Nephron progenitor cell (in vitro differentiated cells): ENCODE measurements at regions not wholly inside any gene's neighbourhood (a gene's known extent, or its start where the extent isn't known, plus 50 kb on each side); places are given as distances from the start of the nearest gene placed in this dataset.

Experiments
- DNase-seq: peaks from one replicate; pipeline ENCODE4 v3.0.0; 2021
- H3K27ac Mint-ChIP-seq: 2 replicates; pipeline ENCODE4 v1.8.0; 2021; ENCODE audit warnings: mild to moderate bottlenecking, moderate library complexity, mixed read lengths
- H3K27me3 Mint-ChIP-seq: 2 replicates; pipeline ENCODE4 v1.8.0; 2021; ENCODE audit warnings: mild to moderate bottlenecking, low read depth, mixed read lengths; ENCODE audit not compliant: poor library complexity
- H3K36me3 Mint-ChIP-seq: 2 replicates; pipeline ENCODE4 v1.8.0; 2021; ENCODE audit warnings: low read depth, mixed read lengths
- H3K4me1 Mint-ChIP-seq: 2 replicates; pipeline ENCODE4 v1.8.0; 2021; ENCODE audit warnings: mixed read lengths
- H3K4me3 Mint-ChIP-seq: 2 replicates; pipeline ENCODE4 v1.8.0; 2021; ENCODE audit warnings: mild to moderate bottlenecking, moderate library complexity, mixed read lengths
- H3K9me3 Mint-ChIP-seq: 2 replicates; pipeline ENCODE4 v1.8.0; 2021; ENCODE audit warnings: mild to moderate bottlenecking, moderate library complexity, mixed read lengths
- TF ChIP-seq, protein P1 (sequence below): fragments of 200-600 bp; sonication (generic); IDR thresholded peaks from 2 replicates; pipeline ENCODE4 v1.5.0; 2021; ENCODE audit warnings: antibody characterized with exemption

DNA sequence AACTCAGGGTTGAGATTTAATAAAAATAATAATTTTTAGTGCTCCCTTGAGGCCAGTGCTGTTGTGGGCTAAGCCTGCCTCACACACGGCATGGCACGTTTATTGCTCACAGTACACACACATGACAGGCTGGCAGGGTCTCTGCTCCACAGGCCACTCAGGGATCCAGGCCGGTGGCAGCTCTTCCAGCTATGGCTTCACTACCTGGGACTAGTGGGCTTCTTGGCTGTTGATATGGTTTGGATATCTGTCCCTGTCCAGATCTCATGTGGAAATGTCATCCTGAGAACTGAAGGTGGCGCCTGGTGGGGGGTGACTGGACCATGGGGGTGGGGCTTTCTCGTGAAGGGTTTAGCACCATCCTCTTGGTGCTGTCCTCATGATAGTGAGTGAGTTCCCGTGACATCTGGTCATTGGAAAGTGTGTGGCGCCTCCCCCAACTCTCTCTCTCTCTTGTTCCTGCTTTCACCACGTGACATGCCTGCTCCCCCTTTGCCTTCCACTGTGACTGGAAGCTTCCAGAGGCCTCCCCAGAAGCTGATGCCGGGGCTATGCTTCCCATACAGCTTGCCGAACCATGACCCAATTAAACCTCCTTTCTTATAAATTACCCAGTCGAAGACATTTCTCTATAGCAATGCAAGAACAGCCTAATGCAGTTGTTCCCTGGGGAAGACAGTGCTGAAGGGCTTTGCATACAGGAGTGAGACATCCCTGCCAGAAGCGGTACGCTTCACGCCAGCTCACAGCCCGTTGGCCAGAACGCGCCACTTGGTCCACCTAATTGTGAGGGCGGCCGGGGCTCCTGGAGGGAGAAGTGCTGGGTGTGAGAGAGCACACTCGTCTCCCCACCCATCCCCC is 226.9 kb upstream of the C1orf174 start:
- Mint-ChIP-seq H3K4me3 (no peak overlapping the region), H3K27me3 (peaks cover 19% of the 10 kb centered on the region), H3K4me1 (peaks cover 17% of the 10 kb centered on the region), H3K27ac (no peak overlapping the region), H3K9me3 (no peaks in the 10 kb centered on the region), H3K36me3 (no peaks in the 10 kb centered on the region)
- no peak for DNase-seq
- TF ChIP-seq, protein P1, sequence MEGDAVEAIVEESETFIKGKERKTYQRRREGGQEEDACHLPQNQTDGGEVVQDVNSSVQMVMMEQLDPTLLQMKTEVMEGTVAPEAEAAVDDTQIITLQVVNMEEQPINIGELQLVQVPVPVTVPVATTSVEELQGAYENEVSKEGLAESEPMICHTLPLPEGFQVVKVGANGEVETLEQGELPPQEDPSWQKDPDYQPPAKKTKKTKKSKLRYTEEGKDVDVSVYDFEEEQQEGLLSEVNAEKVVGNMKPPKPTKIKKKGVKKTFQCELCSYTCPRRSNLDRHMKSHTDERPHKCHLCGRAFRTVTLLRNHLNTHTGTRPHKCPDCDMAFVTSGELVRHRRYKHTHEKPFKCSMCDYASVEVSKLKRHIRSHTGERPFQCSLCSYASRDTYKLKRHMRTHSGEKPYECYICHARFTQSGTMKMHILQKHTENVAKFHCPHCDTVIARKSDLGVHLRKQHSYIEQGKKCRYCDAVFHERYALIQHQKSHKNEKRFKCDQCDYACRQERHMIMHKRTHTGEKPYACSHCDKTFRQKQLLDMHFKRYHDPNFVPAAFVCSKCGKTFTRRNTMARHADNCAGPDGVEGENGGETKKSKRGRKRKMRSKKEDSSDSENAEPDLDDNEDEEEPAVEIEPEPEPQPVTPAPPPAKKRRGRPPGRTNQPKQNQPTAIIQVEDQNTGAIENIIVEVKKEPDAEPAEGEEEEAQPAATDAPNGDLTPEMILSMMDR = no peak

DNA sequence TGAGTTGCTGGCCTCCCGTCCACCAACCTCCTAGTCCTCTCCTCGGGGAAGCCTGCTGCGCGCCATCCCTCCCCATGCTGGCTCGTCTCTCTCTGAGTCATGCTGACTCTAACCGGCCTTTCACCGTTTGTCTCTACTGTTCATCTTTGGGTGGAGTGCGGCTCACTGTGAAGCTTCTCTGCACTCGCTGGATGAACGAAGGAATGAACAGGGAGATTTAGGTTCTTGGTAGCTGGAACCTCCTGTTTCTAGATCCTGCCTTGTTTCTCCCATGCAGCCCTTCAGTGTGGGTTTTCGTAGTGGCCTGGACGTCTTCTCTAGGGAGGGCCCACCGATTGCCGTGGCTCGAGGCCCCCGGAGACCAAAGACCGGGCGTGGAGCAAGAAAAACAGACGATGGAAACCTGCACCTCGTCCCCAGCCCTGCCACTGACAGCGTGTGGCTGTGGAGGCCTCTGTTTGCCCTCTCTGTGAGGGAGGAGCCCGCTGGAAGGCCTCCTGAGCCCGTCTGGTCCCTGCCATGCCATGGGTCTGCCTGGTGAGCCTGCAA is 227.6 kb upstream of the C1orf174 start:
- peaks cover 22% of the 10 kb centered on the region for H3K4me1 Mint-ChIP-seq
- no peaks in the 10 kb centered on the region for H3K9me3 Mint-ChIP-seq
- TF ChIP-seq, protein P1 = no peak
- peaks cover 16% of the 10 kb centered on the region for H3K27me3 Mint-ChIP-seq
- DNase-seq = no peak
- H3K36me3 Mint-ChIP-seq = no peaks in the 10 kb centered on the region
- H3K27ac Mint-ChIP-seq = peak overlapping the region; percentile 86
- H3K4me3 Mint-ChIP-seq = no peak overlapping the region

DNA sequence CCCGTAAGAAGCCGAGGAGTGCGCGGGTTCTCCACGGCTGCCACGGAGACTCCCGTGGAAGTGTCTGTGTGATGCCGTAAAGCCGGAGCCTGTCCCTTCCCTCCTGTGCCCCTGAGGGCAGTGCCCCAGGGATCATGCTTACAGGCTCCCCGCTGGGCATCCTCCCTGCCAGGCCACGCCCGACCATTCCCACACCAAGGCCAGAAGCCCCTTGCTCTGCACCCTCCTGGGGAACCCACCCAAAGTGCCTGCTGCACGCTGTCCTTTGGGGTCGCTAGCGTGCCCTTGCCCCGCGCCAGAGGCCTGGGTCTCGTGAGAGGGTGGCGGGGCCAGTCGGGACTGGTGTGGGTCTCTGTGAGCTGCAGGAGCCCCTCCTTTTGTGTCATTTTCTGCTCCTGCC is 228.5 kb upstream of the C1orf174 start:
- H3K9me3 Mint-ChIP-seq = no peaks in the 10 kb centered on the region
- H3K27me3 Mint-ChIP-seq = peaks cover 16% of the 10 kb centered on the region
- no peak overlapping the region for H3K27ac Mint-ChIP-seq
- H3K4me3 Mint-ChIP-seq = no peak overlapping the region
- DNase-seq = no peak
- H3K4me1 Mint-ChIP-seq = peaks cover 32% of the 10 kb centered on the region
- H3K36me3 Mint-ChIP-seq = no peaks in the 10 kb centered on the region
- TF ChIP-seq, protein P1 = no peak

DNA sequence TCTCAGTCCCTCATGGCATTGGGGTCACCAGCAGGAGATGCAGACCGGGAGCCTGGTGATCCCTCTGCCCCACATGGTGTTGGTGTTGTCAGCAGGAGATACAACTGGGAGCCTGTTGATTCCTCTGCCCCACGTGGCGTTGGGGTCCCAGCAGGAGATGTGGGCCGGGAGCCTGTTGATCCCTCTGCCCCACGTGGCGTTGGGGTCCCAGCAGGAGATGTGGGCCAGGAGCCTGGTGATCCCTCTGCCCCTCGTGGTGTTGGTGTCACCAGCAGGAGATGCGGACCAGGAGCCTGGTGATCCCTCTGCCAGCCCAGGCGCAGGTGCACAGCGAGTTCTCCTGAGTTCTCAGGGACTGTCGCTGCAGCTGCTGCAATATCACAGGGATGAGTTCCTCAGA is 229.6 kb upstream of the C1orf174 start:
- peaks cover 42% of the 10 kb centered on the region for H3K4me1 Mint-ChIP-seq
- DNase-seq = no peak
- no peak overlapping the region for H3K4me3 Mint-ChIP-seq
- TF ChIP-seq, protein P1 = no peak
- H3K36me3 Mint-ChIP-seq = no peaks in the 10 kb centered on the region
- H3K9me3 Mint-ChIP-seq = no peaks in the 10 kb centered on the region
- H3K27ac Mint-ChIP-seq = no peak overlapping the region
- H3K27me3 Mint-ChIP-seq = peaks cover 13% of the 10 kb centered on the region

DNA sequence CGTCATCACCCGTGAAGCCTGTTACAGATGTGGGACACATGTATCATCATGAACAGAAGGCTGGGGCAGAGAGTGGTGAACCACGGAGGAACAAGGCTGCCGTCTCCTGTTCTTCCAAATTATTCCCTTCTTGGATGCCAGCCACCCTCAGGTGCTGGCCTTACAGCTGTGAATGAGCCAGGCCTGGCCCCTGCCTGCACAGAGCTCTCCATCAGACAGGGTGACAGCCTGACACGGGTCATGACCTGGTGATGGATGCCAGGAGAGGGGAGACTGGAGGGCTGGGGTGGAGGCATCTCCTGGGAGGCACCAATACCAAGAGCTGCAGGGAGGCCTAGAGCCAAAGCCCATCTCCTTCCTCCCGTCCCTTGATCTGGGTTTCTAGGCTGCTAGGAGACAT is 230.0 kb upstream of the C1orf174 start:
- H3K4me3 Mint-ChIP-seq = no peak overlapping the region
- H3K9me3 Mint-ChIP-seq = no peaks in the 10 kb centered on the region
- no peak for DNase-seq
- no peak overlapping the region for H3K27ac Mint-ChIP-seq
- TF ChIP-seq, protein P1 = no peak
- H3K36me3 Mint-ChIP-seq = no peaks in the 10 kb centered on the region
- peaks cover 11% of the 10 kb centered on the region for H3K27me3 Mint-ChIP-seq
- H3K4me1 Mint-ChIP-seq = peaks cover 42% of the 10 kb centered on the region

DNA sequence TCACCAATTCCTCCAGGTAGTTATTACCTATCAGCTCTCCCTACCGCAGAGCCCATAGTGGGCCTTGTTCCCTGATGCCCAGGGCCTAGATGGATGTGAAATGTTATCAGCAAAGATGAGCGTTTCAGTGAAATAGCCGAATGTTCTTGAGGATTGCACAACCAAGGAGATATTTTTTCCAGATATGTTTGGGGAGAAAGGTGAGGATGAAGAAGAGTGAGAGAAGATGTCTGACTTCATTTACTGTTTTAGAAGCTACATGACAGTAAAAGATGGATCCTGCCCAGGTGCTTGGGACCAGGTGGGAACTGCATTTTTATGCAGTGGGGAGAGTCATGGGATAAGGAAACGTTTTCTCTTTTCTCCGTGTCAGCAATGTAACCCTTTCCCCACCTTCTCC is 231.7 kb upstream of the C1orf174 start:
- Mint-ChIP-seq H3K4me3 (no peak overlapping the region), H3K36me3 (no peaks in the 10 kb centered on the region), H3K27me3 (peaks cover 11% of the 10 kb centered on the region), H3K4me1 (peaks cover 42% of the 10 kb centered on the region), H3K9me3 (peaks cover 12% of the 10 kb centered on the region), H3K27ac (no peak overlapping the region)
- TF ChIP-seq, protein P1 = no peak
- DNase-seq = no peak
